Inflammatory macrophage treated with lipopolysaccharide for 4 hours (primary cell): ENCODE measurements at regions not wholly inside any gene's neighbourhood (a gene's known extent, or its start where the extent isn't known, plus 50 kb on each side); places are given as distances from the start of the nearest gene placed in this dataset.
A peak's percentile ranks its signal among the peaks of the same experiment; 100 is the strongest.
"Not testable (repeated sequence)": the region's sequence is repeated elsewhere in the genome, so short reads cannot be mapped to it uniquely, and the experiment has no call there.

Experiments used
- DNase-seq: peaks from one replicate; pipeline ENCODE4 v3.0.0-alpha.2; 2020

GRCh38 chr2:61620244-61621159 lies 82.3 kb upstream of the XPO1 start:
- DNase-seq = peak; percentile 51

GRCh38 chr2:61619561-61619960 lies 81.4 kb upstream of the XPO1 start:
- DNase-seq = no peak

GRCh38 chr2:61617610-61618009 lies 79.5 kb upstream of the XPO1 start:
- DNase-seq = no peak

- DNase-seq = no peak
Observed at GRCh38 chr2:61605245-61605644, 67.1 kb upstream of the XPO1 start.

- DNase-seq = no peak
Observed at GRCh38 chr2:61604433-61604832, 66.3 kb upstream of the XPO1 start.

GRCh38 chr2:61598515-61599156 lies 60.5 kb upstream of the XPO1 start:
- DNase-seq = not testable (repeated sequence)

- no peak for DNase-seq
Observed at GRCh38 chr2:61597300-61598289, 59.4 kb upstream of the XPO1 start.

GRCh38 chr2:61594201-61594600 lies 56.0 kb upstream of the XPO1 start:
- not testable (repeated sequence) for DNase-seq

GRCh38 chr2:61593648-61594047 lies 55.5 kb upstream of the XPO1 start:
- not testable (repeated sequence) for DNase-seq

- DNase-seq = no peak
Observed at GRCh38 chr2:61590214-61590613, 52.1 kb upstream of the XPO1 start.

GRCh38 chr2:61588566-61588965 lies 50.4 kb upstream of the XPO1 start:
- no peak for DNase-seq
